Smooth muscle cell of the brain vasculature (primary cell): ENCODE measurements at regions not wholly inside any gene's neighbourhood (a gene's known extent, or its start where the extent isn't known, plus 50 kb on each side); places are given as distances from the start of the nearest gene placed in this dataset.

Experiments
- DNase-seq: peaks from one replicate; pipeline ENCODE4 v3.0.0-alpha.2; 2012; ENCODE audit warnings: low read depth, low spot score

DNA sequence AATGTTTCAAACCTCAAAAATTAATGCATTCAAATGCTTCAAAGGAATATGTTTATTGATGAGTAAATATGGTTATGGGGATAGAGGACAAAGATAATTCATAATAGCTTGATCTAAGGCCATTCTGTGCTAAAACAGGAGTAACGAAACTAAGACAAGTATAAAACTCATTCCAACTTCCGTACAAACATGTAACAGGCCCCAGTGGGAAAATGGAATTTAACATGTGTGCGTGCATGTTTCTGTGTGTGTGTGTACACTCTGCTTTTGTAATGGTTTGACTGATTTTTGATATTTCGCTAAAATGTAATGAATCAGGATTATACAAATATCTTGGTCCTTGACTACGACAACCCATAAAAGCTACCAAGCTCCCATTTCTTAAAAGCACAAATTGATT, 91.0 kb downstream of the KLF12 start:
- no peak for DNase-seq

DNA sequence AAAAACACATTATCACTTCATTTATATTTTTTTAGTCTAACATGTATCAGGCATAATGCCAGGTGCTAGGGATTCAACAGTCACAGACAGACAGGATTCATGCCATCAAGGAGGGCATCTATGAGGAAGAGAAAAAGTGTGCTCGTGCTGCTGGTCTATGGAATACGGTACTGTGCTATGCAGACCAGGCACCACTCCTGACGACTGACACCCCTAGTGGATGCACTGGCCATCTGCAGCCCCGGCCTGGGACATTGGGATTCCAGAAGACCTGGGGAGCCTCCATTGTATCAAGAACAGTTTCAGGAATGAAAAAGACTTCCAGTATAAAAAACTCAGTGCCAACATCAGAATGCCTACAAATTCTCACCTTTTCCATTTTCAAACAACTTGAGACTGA, 94.0 kb downstream of the KLF12 start:
- no peak for DNase-seq

DNA sequence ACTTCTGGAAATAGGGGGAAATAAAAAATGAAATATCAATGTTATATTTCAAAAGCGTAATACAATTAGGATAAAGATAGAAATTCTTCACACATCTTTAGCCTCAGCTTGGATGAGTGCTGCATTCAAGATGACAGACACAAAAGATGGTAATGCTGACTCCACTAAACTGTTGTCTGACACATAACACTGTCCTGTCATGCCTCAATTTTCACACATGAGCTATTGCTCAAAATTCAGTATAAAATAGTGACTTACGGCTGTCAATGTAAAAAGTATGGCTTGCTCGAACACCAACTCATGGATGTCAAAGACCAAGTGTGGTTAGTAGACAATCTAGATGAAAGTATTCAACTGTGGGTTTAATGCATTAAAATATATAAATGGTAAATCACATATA, 94.5 kb downstream of the KLF12 start:
- DNase-seq: no peak

DNA sequence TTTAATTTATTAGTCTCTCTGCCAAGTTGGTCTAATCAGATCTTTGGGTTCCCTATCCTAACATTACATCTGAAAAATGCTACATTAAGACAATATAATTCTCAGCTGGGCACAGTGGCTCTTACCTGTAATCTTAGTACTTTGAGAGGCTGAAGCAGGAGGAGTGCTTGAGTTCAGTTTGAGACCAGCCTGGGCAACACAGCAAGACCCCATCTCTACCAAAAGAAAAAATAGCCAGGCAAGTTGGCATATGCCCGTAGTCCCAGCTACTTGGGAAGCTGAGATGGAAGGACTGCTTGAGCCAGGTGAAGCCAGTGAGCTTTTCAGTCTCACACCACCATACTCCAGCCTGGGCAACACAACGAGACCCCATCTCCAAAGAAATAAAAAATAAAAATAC, 95.0 kb downstream of the KLF12 start:
- DNase-seq: no peak

DNA sequence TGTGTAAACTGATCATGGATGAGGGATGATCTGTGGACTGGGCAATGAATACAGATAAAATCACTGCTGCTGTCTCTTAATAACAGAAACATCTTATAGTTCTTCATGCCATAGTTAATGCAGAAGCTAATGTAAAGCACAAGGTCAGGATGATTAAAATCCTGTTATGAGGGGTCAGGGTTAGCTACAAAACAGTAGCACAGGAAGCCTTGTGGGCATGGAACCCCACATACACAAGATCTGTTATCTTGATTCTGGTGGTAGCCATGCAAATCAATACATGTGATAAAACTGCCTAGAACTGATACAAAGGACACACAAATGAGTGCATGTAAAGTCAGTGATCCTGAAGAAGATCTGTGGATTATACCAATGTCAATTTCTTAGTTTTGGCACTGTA, 96.4 kb downstream of the KLF12 start:
- DNase-seq: no peak

DNA sequence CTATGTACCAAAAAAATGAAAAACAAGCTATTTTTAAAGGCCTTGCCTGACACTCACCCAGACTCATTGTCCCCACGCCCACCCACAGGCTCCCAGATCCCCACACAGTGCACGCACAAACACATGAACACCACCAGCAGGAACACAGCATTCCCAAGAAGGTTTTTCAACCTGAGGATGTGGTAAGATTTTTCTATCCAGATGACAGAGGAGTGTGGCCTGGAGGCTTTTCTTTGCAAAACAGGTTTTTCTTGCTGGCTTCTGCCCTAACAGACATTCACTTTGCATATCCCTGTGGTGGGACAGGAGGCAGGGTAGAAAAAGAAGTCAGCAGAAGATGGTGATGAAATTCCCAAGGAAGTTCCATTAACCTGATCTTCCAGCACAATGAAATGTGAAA, 97.8 kb downstream of the KLF12 start:
- no peak for DNase-seq

DNA sequence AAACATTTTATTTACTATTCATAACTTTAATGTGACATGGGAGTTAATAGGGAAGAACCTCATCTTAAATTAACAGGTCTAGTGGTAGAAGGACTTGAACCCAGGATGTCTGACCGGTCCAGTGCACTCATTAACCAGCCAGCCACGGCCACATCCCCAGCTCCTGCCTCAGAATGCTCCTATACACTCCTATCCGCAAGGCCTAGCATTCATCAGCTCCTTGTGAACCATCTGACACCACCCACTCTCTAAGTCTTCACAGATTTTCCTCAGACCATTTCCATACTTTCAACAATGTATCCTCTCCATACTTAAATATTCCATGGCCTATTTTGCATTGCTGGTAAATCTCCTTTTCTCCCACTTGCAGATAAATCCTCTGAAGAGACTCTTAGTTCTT, 98.3 kb downstream of the KLF12 start:
- DNase-seq: no peak

DNA sequence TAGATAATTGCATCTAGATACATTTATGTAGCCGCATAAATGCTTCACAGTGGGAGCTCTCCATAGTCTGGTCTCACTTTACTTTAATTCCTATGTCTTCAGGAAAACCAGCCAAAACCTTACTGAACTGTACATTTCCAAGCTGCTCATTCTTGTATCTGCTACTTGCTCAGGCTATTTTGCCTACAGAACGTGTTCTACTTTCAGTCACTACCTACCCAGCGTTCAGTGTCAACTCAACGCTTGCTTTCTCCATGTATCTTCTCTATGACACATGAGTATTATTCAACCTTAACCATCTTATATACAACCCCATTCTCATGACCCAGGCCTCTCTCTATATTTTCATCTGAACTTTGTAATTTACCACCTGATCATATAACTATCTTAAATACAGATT, 101.9 kb downstream of the KLF12 start:
- DNase-seq: no peak

DNA sequence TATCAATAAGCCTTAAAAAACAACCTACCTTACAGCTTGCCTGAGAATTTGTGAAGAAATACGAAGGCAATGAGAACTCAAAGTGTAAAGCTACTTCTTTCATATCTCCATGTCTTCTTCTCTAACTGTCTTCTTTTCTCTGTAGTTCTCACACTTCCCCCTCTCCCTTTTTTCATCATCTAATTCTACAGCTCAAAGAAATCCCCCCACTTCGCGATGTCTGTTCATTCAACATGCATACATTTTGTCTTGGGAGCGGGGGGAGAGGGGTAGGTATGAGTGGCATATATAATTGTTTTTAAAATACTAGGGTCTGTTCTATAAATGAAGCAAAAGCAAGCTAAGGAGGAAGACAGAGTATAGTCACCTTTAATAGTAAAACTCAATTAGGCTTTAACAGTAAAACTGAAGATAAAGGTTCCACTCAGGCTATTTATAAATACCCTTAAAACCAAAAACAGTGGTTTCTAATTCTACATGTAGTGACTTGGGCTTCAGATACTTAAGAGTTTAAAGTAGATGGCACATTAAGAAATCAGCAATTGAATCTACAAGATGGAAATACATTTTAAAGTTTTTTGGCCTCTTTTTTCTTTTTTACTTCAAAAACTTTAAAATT, 106.9 kb downstream of the KLF12 start:
- DNase-seq: no peak

DNA sequence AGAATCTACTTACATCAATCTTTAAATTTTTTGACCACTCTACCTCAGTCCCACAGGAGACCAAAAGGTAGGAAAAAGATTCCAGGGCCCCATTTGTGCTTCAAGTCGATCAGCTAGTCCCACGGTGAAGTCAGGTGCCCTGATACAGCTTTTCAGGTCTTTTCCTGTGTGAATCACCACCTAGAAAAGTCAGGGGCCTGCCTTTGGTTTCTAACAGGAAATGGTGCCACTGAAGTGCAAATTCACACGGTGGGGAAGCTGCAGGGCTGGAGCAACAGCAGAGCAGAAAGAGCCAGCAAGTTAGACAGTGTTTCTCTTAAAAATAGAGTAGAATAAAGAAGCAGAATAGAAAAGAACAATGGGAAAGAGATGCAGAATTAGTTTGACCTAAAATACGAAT, 107.5 kb downstream of the KLF12 start:
- DNase-seq: peak; percentile 18

DNA sequence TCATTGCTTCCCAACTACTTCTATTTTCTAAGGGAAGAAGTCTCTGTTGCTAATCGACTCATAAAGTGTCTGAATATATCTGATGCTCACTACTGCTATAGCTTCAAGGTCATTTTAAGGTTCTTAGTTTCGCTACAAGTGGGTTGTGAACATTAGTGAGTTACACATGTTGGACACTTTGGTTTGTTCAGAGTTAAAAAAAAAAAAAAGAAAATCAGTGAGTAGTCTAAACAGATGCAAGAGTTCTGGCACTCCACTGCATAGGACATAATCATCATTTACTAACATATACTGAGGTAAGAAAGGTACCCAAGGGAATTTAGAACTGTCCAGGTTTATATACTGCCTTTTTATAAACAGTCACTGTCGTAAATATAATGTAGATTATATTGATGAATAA, 108.8 kb downstream of the KLF12 start:
- no peak for DNase-seq

DNA sequence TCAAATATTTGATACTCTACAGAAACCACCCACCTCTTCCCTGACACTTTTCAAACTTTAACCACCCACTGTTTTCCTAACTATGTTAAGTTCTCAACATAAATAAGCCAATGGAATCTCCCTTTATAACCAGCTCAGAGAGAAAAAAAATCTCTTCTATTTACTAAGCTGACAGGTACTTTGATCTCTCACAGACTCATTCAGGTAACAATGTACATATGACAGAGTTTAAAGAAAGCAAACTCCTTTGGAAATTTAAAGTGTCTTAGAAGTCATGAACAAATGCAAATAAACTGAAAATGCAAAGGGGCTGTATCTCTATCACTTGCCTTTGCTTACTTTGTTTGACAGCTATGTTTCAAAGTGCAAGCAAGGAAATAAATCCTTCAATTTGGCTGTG, 109.3 kb downstream of the KLF12 start:
- no peak for DNase-seq

DNA sequence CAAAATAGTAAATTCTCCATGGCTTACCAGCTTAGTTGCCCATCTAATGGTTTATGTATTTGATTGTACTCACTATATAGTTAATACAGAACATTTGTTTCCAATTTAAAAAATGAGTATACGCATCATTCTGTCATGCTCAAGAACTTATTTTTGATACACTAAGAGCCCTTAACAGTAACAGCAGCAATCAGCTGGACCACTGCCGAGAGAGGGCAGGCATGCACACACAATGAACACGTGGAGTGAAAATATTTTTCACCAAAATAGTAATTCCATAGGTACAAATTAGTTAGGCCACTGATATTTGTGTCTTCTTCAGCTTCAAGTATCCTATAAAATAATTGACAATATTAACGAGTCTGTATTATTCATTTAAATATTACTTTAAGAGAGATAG, 109.9 kb downstream of the KLF12 start:
- no peak for DNase-seq

DNA sequence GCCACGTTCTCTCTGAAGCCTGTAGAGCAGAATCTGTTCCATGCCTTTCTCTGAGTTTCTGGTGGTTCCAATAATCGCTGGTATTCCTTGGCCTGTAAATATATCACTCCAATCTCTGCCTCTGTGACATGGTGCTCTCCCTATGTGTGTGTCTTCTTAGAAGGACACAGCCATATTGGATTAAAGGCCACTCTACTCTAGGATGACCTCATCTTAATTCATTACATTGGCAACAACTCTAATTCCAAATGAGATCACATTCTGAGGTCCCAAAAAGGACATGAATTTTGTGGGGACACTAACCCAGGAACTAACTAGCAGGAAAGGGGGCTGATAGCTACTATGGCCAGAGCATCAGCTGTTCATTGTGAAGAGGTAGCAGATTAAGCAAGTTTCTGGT, 110.7 kb downstream of the KLF12 start:
- DNase-seq: no peak

DNA sequence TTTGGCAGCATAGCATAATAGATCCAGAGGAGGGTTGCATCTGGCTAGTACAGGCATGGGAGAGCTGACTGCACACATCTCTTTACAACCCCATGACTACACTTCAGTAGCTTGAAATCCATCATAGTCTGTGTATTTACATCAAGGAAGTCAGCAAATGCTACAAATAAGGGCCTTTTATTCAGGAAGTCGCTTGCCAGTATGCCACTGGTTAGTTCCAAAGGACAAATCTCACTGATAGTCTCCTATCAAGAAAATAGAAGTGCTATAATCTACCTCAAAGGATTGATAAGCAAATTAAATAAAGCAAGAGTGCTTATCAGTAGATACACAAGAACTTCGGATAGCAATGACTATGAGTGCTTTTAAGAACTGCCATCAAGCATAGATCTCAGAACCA, 112.7 kb downstream of the KLF12 start:
- DNase-seq: no peak

DNA sequence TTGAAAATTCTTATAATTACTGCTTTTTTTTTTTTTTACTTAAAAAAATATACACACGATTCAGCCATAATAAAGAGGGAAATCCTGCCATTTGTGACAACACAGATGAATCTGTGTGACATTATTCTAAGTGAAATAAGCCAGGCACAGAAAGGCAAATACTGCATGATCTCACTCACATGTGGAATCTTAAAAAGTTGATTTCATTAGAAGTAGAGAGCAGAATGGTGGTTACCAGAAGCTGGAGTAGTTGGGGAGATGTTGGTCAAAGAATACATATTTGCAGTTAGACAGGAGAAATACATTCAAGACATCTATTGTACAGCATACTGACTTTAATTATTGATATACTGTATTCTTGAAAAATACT, 116.2 kb downstream of the KLF12 start:
- no peak for DNase-seq

DNA sequence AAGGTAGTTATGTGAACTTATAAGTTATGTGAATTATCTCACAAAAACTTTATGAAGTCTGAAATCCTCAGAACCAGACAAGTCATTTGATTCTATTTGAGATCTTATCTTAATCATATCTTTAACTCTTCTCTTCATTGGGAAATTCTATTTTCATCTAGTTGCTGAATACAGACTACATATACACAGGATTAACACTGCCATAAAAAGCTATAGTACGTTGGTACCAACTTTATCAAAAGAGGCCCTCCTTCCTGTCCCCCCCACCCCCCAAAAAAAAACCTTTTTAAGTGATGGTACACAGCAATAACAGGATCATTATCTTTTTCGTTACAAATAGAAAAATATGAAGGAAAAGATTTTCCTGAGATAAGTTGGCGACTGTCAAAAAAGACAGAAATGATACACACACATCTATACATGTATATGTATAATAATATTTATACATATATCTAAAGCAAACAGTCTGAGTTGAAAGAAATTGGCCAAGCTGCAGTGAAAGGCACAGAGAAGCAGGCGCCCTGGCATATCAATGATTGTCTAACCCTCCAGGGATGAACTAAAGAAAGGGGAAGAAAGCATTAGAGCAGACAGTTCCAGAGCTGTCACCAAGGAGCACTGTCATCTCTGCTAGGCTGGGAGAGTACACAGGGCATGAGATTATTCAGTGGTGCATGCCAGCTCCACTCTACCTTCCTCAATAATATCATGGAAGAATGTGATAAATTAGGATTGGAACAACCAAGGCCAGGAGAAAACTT, 116.7 kb downstream of the KLF12 start:
- DNase-seq: no peak

DNA sequence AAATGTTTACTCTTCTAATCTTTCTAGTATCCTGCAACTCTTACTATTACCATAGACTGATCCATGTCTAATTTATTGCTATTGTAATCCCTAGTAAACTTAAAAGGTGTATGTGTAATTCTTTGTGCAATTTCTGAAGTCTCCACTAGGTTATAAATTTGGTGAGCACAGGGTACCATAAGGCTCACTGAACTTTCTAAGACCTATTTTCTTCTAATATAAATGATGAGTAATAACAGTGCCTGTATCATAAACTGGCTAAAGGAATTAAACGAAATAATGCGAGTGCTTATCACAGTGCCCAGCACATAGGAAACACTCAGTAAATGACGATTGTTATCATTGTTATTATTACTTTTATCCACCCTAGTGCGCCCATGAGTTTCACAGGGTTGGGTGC, 119.1 kb downstream of the KLF12 start:
- DNase-seq: no peak

DNA sequence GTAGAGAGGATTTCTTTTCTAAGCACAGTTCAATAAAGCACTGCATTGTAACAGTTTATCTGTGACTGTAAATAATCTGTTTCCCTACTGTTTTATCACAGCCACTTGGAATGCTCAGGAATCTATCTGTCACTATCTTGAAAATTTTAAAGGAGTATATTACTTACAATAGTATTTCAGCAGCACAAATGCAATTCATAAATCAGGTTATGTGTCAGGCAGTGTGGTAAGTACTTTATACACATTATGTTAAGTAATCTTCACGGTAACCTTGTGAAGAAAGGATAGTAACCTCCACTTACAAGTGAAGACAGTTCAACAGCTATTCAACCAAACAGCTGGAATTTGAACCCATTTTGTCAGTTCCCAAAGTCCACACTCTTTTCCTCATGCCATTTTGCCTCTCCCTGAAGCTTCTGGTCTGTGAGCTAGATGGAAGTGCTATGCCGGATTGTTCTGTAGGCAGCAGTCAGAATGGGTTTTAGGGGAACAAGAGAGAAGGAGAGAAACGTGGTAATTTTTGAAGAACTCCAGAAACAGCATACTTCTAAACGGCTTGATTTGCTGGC, 125.0 kb downstream of the KLF12 start:
- DNase-seq: no peak

DNA sequence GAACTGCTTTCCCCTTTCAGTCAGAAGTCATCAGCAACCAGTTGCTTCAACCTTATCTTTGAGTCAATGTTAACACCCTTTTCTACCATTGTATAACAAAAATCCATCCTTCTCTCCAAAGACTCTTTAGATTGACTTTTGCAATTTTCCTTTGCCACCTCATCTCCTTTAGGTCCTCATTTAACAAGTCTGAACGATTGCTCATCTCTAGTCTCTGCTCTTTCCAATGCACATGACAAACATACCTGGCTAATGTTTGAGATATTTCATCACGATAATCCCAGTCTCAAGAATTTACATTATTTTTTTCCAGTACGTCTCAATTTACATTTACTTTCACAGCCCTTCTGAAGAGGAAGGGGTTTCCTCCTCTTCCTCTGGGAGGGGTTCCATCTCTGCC, 127.5 kb downstream of the KLF12 start:
- no peak for DNase-seq

DNA sequence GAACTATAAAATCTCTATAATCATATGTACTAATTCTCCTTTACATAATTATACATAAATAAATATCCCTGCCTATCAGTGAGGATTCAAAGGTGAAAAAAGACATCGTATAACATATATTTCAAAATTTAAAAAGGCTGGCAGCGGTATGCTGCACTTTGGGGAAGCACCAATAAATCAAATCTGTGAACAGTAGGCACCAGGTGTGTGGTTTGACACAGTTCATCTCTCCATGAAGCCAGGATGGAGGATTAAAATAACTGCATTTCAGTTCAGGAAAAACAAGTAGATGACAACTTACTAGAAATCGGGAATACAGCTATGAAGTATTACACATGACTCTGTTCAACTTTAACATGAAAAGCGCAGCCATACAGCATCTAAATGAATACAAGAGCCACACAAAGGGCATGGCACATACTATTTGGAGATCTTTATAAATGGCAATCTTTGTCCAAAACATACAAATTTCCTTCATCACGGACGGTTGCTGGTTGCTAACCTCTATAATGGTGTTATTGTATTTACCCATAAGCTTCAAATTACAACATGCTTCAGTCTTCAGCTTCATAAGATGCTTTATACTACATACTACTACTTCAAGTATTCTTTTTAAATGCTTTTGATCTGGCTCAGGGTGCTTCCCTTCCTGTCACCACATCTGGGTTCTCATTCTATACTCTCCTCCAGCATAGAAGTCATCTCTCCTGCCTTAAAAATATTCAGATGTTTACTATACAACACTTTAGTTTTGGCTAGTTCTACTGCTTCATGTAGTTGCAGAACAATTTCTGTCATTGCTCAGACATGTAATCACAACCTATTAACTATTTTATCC, 128.7 kb downstream of the KLF12 start:
- DNase-seq: no peak

DNA sequence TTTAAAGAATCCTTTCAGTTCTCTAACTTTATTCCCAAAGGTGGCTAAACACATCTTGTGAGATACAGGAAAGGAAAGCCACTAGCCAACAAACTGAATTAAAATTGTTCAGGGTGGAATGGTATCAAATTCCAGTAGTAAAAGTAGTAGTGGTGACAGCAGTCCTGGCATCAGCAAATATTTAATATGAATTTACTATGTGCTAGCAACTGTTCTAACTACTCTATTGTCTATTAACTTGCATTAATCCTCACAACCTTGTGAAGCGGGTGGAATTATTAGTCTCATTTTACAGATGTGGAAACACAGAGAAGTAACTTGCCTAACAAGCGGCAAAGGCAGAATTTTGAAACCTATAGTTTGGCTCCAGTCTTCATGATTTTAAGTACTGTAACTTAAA, 130.1 kb downstream of the KLF12 start:
- no peak for DNase-seq

DNA sequence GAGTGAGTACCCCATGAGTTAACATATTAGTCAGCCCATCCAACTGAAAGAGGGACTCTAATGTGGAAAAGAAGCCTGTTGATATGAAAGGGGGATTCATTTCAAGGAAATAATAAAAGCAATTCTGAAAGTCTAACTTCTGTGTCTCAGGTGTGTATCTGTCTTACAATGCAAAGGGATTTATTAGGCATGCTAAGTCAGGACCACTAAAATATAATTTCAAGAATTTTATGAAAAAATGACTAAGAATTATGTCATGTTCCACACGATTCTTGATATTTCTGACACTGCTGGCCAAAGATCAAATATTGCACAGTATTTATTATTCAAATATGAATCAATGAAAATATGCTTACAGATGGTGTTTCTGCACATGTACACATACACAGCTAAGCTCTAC, 130.8 kb downstream of the KLF12 start:
- DNase-seq: no peak
